ENCODE measurements at regions not wholly inside any gene's neighbourhood (a gene's known extent, or its start where the extent isn't known, plus 50 kb on each side); places are given as distances from the start of the nearest gene placed in this dataset.

GRCh38 chr21:41098481-41099042 lies 69.4 kb upstream of the BACE2 start:
- TF ChIP-seq CTCF (IDR thresholded peaks at IDR 0.05) (no peak), POLR2A (IDR thresholded peaks at IDR 0.05) (no peak)

All from Peyer's patch (tissue), 4 donors.